Bronchial epithelial cell (primary cell): ENCODE measurements at regions not wholly inside any gene's neighbourhood (a gene's known extent, or its start where the extent isn't known, plus 50 kb on each side); places are given as distances from the start of the nearest gene placed in this dataset.

Source experiments
- DNase-seq: peaks from one replicate; pipeline ENCODE4 v3.0.0-alpha.2; 2010; ENCODE audit warnings: low read depth
- FAIRE-seq: peaks from 2 replicates; lab custom pipeline; 2011; peaks lifted over from hg19 to GRCh38; lab: Jason Lieb, UNC
- H3K27me3 ChIP-seq: 2 replicates; pipeline ENCODE4 v1.5.1; 2011; ENCODE audit warnings: low read length; ENCODE audit not compliant: control insufficient read depth, insufficient read depth
- H3K36me3 ChIP-seq: 2 replicates; pipeline ENCODE4 v1.5.1; 2011; ENCODE audit warnings: low read length; ENCODE audit not compliant: control insufficient read depth, insufficient read depth
- H3K4me3 ChIP-seq: 2 replicates; pipeline ENCODE4 v1.5.1; 2011; ENCODE audit warnings: mild to moderate bottlenecking, low read depth, low read length, control low read depth
- TF ChIP-seq, protein P1 (sequence below): IDR thresholded peaks from 2 replicates; pipeline ENCODE4 v1.5.1; 2011; ENCODE audit warnings: mild to moderate bottlenecking, moderate library complexity, low read length, control low read depth, inconsistent platforms; ENCODE audit not compliant: insufficient read depth, severe bottlenecking

DNA sequence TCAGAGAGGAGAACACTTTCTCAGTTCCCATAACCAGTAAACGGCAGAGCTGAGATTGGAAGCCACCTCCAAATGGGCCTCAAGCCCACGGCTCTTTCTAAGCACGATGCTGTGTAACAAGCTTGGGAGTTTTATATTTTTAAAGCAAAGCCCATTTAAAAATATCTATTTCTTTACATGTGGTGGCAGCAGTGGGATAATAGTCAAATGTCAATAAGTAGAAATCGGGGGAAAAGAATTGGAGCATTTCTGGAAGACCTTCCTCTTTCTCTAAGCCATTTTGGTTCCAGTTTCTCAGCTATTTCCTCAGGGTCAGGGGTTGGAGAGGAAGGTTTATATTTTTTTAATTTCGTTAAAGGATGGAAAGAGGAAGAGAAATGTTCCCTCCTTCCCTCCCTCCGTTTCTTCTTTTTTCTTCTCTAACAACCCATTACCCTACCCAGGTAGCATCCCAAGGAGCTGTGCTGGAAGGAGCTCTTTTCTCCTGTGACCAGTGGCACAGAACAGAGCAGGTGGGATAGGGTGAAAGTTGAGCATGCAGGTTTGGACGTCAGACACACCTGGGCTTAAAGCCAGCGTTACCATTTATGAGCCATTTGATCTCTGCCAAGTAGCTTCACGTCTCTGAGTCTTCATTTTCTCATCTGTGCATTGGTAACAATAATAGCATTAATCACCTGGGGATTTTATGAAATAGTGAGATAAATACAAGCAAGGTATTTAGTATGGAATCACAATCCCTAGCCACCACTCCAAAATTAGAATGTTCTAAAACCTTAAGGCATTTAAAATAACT, 515.7 kb downstream of the RPS24 start:
- DNase-seq (no peak), FAIRE-seq (no peak)
- TF ChIP-seq, protein P1, sequence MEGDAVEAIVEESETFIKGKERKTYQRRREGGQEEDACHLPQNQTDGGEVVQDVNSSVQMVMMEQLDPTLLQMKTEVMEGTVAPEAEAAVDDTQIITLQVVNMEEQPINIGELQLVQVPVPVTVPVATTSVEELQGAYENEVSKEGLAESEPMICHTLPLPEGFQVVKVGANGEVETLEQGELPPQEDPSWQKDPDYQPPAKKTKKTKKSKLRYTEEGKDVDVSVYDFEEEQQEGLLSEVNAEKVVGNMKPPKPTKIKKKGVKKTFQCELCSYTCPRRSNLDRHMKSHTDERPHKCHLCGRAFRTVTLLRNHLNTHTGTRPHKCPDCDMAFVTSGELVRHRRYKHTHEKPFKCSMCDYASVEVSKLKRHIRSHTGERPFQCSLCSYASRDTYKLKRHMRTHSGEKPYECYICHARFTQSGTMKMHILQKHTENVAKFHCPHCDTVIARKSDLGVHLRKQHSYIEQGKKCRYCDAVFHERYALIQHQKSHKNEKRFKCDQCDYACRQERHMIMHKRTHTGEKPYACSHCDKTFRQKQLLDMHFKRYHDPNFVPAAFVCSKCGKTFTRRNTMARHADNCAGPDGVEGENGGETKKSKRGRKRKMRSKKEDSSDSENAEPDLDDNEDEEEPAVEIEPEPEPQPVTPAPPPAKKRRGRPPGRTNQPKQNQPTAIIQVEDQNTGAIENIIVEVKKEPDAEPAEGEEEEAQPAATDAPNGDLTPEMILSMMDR: no peak
- Histone ChIP-seq H3K27me3 (peaks cover 2% of the 10 kb centered on the region), H3K36me3 (no peaks in the 10 kb centered on the region), H3K4me3 (no peak overlapping the region)

DNA sequence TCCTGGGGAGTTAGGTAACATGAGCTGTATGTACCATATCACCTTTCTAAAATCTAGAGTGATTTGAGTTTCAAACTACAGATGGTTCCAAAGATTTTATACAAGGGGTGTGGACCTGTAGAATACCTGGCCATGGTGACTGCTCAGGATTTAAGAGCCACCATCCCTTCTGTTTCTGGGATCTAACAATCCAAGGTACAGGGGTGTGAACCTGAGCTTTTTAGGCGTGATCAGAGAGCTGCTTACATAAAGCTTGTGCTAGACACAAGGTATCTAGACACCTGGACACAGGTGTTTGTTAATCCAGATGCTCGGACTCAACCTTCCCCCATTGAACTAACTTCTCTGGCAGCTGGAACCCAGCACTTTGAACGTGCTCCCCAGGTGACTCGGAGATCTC, 516.4 kb downstream of the RPS24 start:
- TF ChIP-seq, protein P1: no peak
- DNase-seq (no peak), FAIRE-seq (peak; percentile 13)
- Histone ChIP-seq H3K27me3 (peaks cover 2% of the 10 kb centered on the region), H3K36me3 (no peaks in the 10 kb centered on the region), H3K4me3 (no peak overlapping the region)

DNA sequence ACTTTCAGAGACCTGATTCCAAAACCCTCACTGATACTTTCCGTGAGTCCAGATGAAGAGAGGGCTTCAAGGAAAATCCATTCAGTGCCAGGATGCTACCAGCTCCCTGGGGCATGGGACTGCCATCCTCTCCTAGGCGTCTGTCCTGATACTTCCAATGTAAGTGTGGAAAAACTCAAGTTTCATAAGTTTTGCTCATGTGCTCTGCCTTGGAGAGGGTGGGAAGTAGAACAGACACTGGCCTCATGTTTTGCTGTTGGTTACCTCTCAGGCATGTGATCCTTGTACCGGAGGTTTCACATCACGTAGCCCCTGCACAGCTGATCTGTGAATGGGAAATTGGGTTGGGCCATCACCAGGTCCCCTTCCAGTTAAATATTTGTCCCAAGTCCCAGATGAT, 517.1 kb downstream of the RPS24 start:
- TF ChIP-seq, protein P1: no peak
- Histone ChIP-seq H3K36me3 (no peaks in the 10 kb centered on the region), H3K27me3 (peaks cover 2% of the 10 kb centered on the region), H3K4me3 (no peak overlapping the region)
- FAIRE-seq (no peak), DNase-seq (no peak)

DNA sequence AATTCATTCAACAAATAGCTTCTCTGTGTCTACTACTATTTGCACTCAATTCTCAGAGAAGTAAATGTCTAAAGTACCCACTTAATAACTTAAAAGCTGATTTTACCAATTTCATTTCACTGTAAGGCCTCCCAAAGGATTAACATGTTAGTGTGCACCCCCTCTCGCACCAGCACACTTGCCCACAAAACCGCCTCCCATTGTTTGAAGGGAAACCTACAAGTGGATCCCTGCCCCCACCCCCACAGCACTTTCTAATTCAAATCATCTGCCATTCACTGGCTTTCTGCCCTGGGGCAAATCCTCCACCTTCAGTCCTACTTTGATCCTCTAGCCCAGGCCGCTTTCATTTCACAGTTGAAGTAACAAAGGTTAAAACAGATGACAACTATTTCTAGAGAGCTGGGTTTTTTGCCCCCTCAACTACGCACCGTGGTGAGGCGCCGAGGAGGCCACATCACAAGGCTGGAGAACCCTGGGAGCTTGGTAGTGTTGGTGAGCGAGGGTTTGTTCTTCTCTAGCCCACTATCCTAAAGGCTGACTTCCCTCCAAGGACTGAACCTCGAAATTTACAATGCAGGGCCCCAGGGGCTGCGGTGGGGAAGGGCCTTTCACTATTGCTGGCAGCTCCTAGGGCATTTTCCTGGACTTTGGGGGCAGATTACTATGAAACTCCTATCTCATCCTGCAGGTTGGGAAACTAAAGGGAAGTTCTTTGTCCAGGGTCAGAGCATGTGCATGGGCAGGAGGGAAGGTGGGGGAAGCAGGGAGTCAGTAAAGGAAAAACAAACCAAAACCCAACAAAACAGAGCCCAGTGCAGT, 517.4 kb upstream of the ZMIZ1 start:
- TF ChIP-seq, protein P1: no peak
- no peak for FAIRE-seq
- Histone ChIP-seq H3K36me3 (no peaks in the 10 kb centered on the region), H3K27me3 (peaks cover 2% of the 10 kb centered on the region), H3K4me3 (no peak overlapping the region)
- no peak for DNase-seq

DNA sequence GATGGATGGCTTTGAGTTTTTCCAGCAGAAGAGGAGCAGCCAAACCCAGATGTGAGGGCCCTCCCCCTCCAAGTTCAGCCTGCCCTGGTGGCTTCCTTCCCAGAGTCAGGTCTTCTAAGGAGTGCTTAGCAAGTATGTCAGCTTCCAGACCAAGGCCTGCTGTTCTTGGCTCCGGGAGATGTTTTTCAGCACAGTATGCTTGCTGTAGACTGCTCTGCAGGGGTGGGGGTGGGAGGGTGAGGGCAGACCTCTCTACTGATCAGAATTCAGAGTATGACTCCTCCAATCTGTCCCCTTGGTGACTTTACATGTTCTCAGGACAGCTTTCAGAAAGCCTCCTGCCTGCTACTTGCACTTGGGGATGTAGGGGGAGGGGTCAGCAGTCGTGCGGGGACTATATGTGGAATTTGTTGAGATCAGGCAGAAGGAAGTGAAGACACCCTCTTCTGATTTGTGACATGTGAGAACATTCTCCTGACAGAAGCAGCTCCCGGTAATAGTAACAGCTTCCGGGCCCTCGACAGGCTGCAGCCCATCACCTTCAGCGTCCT, 516.4 kb upstream of the ZMIZ1 start:
- H3K36me3 ChIP-seq: no peaks in the 10 kb centered on the region
- TF ChIP-seq, protein P1: no peak
- no peak for FAIRE-seq
- DNase-seq: no peak
- no peak overlapping the region for H3K4me3 ChIP-seq
- peaks cover 2% of the 10 kb centered on the region for H3K27me3 ChIP-seq
